Cerebellar nuclear complex (tissue), 1 donor: ENCODE measurements at regions not wholly inside any gene's neighbourhood (a gene's known extent, or its start where the extent isn't known, plus 50 kb on each side); places are given as distances from the start of the nearest gene placed in this dataset.
"Not testable (repeated sequence)": the region's sequence is repeated elsewhere in the genome, so short reads cannot be mapped to it uniquely, and the experiment has no call there.

Experiments
- DNase-seq, 2 experiments: peaks; one replicate each; lab custom pipeline; 2025; lab: John Stamatoyannopoulos, UW

GRCh38 chr2:183919167-183919566 lies 679.2 kb upstream of the ZNF804A start:
- no peak for DNase-seq

GRCh38 chr2:183919926-183920325 lies 678.4 kb upstream of the ZNF804A start:
- no peak for DNase-seq

- no peak for DNase-seq
Observed at GRCh38 chr2:183925281-183925680, 673.0 kb upstream of the ZNF804A start.

- DNase-seq: no peak
Observed at GRCh38 chr2:183926433-183926832, 671.9 kb upstream of the ZNF804A start.

- no peak for DNase-seq
Observed at GRCh38 chr2:183927406-183928325, 670.7 kb upstream of the ZNF804A start.

GRCh38 chr2:183935005-183935404 lies 663.3 kb upstream of the ZNF804A start:
- no peak for DNase-seq

- DNase-seq: no peak
Observed at GRCh38 chr2:183937220-183937619, 661.1 kb upstream of the ZNF804A start.

- no peak for DNase-seq
Observed at GRCh38 chr2:183946193-183946592, 652.1 kb upstream of the ZNF804A start.

- no peak for DNase-seq
Observed at GRCh38 chr2:183948861-183949260, 649.5 kb upstream of the ZNF804A start.

GRCh38 chr2:183950673-183951072 lies 647.7 kb upstream of the ZNF804A start:
- DNase-seq: no peak

GRCh38 chr2:183951630-183952029 lies 646.7 kb upstream of the ZNF804A start:
- DNase-seq: no peak

GRCh38 chr2:183952741-183953140 lies 645.6 kb upstream of the ZNF804A start:
- DNase-seq: no peak

- no peak for DNase-seq
Observed at GRCh38 chr2:183963609-183964008, 634.7 kb upstream of the ZNF804A start.

- DNase-seq: no peak
Observed at GRCh38 chr2:183964565-183964964, 633.8 kb upstream of the ZNF804A start.

GRCh38 chr2:183967756-183968155 lies 630.6 kb upstream of the ZNF804A start:
- DNase-seq: no peak

- DNase-seq: not testable (repeated sequence)
Observed at GRCh38 chr2:183975676-183976075, 622.7 kb upstream of the ZNF804A start.

GRCh38 chr2:183984871-183985270 lies 613.5 kb upstream of the ZNF804A start:
- DNase-seq: no peak

- DNase-seq: no peak
Observed at GRCh38 chr2:183991968-183992367, 606.4 kb upstream of the ZNF804A start.

GRCh38 chr2:183993052-183993451 lies 605.3 kb upstream of the ZNF804A start:
- no peak for DNase-seq

- no peak for DNase-seq
Observed at GRCh38 chr2:183995632-183996031, 602.7 kb upstream of the ZNF804A start.

- DNase-seq: peak; percentile 73 to 82
Observed at GRCh38 chr2:183996825-183997793, 601.2 kb upstream of the ZNF804A start.

- no peak for DNase-seq
Observed at GRCh38 chr2:183998041-183998796, 600.1 kb upstream of the ZNF804A start.
